AG04449 (cell line): ENCODE measurements at regions not wholly inside any gene's neighbourhood (a gene's known extent, or its start where the extent isn't known, plus 50 kb on each side); places are given as distances from the start of the nearest gene placed in this dataset.

Source experiments
- CTCF ChIA-PET: fragments of 350-600 bp; formaldehyde crosslinking; extraction: SDS; loops from one replicate; lab custom pipeline; 2021; ENCODE audit warnings: antibody characterized with exemption; lab: Yijun Ruan, JAX
- POLR2A ChIA-PET: fragments of 400-600, 350-600 bp; formaldehyde crosslinking; extraction: SDS; loops from one replicate; lab custom pipeline; 2020; ENCODE audit warnings: antibody characterized with exemption, inconsistent platforms; lab: Yijun Ruan, JAX
- DNase-seq: peaks from one replicate; pipeline ENCODE4 v3.0.0-alpha.2; 2010; ENCODE audit warnings: low read depth, low spot score
- H3K4me3 ChIP-seq: 2 replicates; pipeline ENCODE4 v1.5.1; 2011; ENCODE audit warnings: low read depth, mild to moderate bottlenecking, control low read depth, low read length
- CTCF ChIP-seq: IDR thresholded peaks from one replicate; pipeline ENCODE4 v1.5.1; 2011; ENCODE audit warnings: mild to moderate bottlenecking, moderate library complexity, low read length, control low read depth, inconsistent platforms; ENCODE audit not compliant: insufficient read depth; ENCODE audit errors: missing control alignments

GRCh38 chr1:88296642-88297041 lies 387.4 kb upstream of the PKN2 start:
- TF ChIP-seq CTCF, result no peak
- POLR2A ChIA-PET, result no interaction called here
- CTCF ChIA-PET, result interaction anchor here (1.4 to 9.3 kb wide), 2 partner anchors 119 to 1004 kb away, joined by 5 to 122 read pairs; no protein-coding TSS in a partner anchor
- no peak for DNase-seq
- H3K4me3 ChIP-seq, result no peak overlapping the region

GRCh38 chr1:88298506-88298905 lies 385.6 kb upstream of the PKN2 start:
- no peak for DNase-seq
- CTCF ChIA-PET, result interaction anchor here (9.3 kb wide), 1 partner anchor 121 kb away, joined by 122 read pairs; no protein-coding TSS in a partner anchor
- POLR2A ChIA-PET, result no interaction called here
- H3K4me3 ChIP-seq, result no peak overlapping the region
- TF ChIP-seq CTCF, result no peak

- CTCF ChIA-PET, result interaction anchor here (1.1 to 9.3 kb wide), 2 partner anchors 123 to 1008 kb away, joined by 5 to 122 read pairs; no protein-coding TSS in a partner anchor
- no peak for TF ChIP-seq CTCF
- DNase-seq, result no peak
- H3K4me3 ChIP-seq, result no peak overlapping the region
- POLR2A ChIA-PET, result no interaction called here
Observed at GRCh38 chr1:88300752-88301263, 383.3 kb upstream of the PKN2 start.

- ChIA-PET CTCF (interaction anchor here (0.6 to 9.3 kb wide), 17 partner anchors 9 to 1173 kb away, joined by 3 to 122 read pairs (median 3); no protein-coding TSS in a partner anchor), POLR2A (no interaction called here)
- DNase-seq, result peak; percentile 17
- peak; percentile 25 for TF ChIP-seq CTCF
- no peak overlapping the region for H3K4me3 ChIP-seq
Observed at GRCh38 chr1:88302843-88303486, 381.1 kb upstream of the PKN2 start.

- DNase-seq, result no peak
- no peak overlapping the region for H3K4me3 ChIP-seq
- ChIA-PET POLR2A (no interaction called here), CTCF (interaction anchor here (1.4 to 1.9 kb wide), 2 partner anchors 8 to 1019 kb away, joined by 3 to 10 read pairs; no protein-coding TSS in a partner anchor)
- no peak for TF ChIP-seq CTCF
Observed at GRCh38 chr1:88311265-88311664, 372.8 kb upstream of the PKN2 start.

GRCh38 chr1:88311907-88312306 lies 372.2 kb upstream of the PKN2 start:
- POLR2A ChIA-PET, result no interaction called here
- CTCF ChIA-PET, result interaction anchor here (1.9 kb wide), 1 partner anchor 9 kb away, joined by 10 read pairs; no protein-coding TSS in a partner anchor
- H3K4me3 ChIP-seq, result no peak overlapping the region
- TF ChIP-seq CTCF, result no peak
- DNase-seq, result no peak
